Panc1 (cell line): ENCODE measurements at regions not wholly inside any gene's neighbourhood (a gene's known extent, or its start where the extent isn't known, plus 50 kb on each side); places are given as distances from the start of the nearest gene placed in this dataset.

Experiments used
- ATAC-seq: fragments of 200-7000 bp; cut with Tn5 transposase; 2 replicates; pipeline ENCODE4 v1.9.1; 2020; ENCODE audit warnings: mild to moderate bottlenecking, moderate library complexity
- BruUV-seq: library from RNA; stranded (reverse); fragments of 400-500 nt; replicated peaks from 2 replicates; lab custom pipeline; 2021; lab: Mats Ljungman, UMichigan
- CTCF ChIA-PET: fragments of 300-600 bp; sonication (Branson Sonifier 250); formaldehyde crosslinking; loops from one replicate; lab custom pipeline; 2022; ENCODE audit warnings: antibody characterized with exemption; lab: Charles Lee
- POLR2A ChIA-PET: fragments of 300-600 bp; sonication (Branson Sonifier 250); formaldehyde crosslinking; loops from one replicate; lab custom pipeline; 2022; ENCODE audit warnings: antibody characterized with exemption; lab: Charles Lee
- DNase-seq: peaks from one replicate; pipeline ENCODE4 v3.0.0-alpha.2; 2010; ENCODE audit warnings: low read depth, low spot score
- H3K27ac ChIP-seq: 2 replicates; pipeline ENCODE4 v1.5.1; 2011; ENCODE audit warnings: mild to moderate bottlenecking, low read length, inconsistent platforms
- H3K27me3 ChIP-seq: fragments of 200-500 bp; sonication (Bioruptor generic); 2 replicates; pipeline ENCODE4 v1.6.0; 2014; ENCODE audit warnings: low read length, inconsistent platforms; ENCODE audit not compliant: control insufficient read depth, insufficient read depth
- H3K36me3 ChIP-seq: fragments of 200-500 bp; sonication (Bioruptor generic); 2 replicates; pipeline ENCODE4 v1.5.1; 2014; ENCODE audit warnings: inconsistent platforms, mild to moderate bottlenecking, low read length, moderate library complexity; ENCODE audit not compliant: control insufficient read depth, insufficient read depth
- H3K4me1 ChIP-seq: 2 replicates; pipeline ENCODE4 v1.5.1; 2011; ENCODE audit warnings: inconsistent platforms, mild to moderate bottlenecking, low read length, moderate library complexity; ENCODE audit not compliant: control insufficient read depth, insufficient read depth
- H3K4me3 ChIP-seq, 2 experiments: 2 replicates each; pipeline ENCODE4 v1.5.1; 2011 to 2012; ENCODE audit warnings: low read depth in 2 of 2, low read length in 2 of 2, mild to moderate bottlenecking in 2 of 2, inconsistent platforms in 1 of 2, moderate library complexity in 1 of 2
- H3K9me3 ChIP-seq: fragments of 200-500 bp; sonication (Bioruptor generic); 2 replicates; pipeline ENCODE4 v1.5.1; 2014; ENCODE audit warnings: low read depth, mild to moderate bottlenecking, inconsistent platforms, low read length, moderate library complexity; ENCODE audit not compliant: control insufficient read depth, insufficient read depth
- CTCF ChIP-seq: fragments of 450-650 bp; IDR thresholded peaks from 2 replicates; pipeline ENCODE4 v1.5.1; 2017; ENCODE audit warnings: mild to moderate bottlenecking
- POLR2AphosphoS5 ChIP-seq: IDR thresholded peaks from 2 replicates; pipeline ENCODE4 v1.6.1; 2012; ENCODE audit warnings: mild to moderate bottlenecking, low read depth, low read length, moderate library complexity
- REST ChIP-seq, 2 experiments: IDR thresholded peaks; 2 replicates each; pipeline ENCODE4 v1.6.1; 2011 to 2012; ENCODE audit warnings: low read depth in 2 of 2, control low read depth in 1 of 2, low read length in 1 of 2, mild to moderate bottlenecking in 1 of 2, moderate library complexity in 1 of 2; ENCODE audit not compliant: insufficient read depth in 1 of 2
- SIN3A ChIP-seq: IDR thresholded peaks from 2 replicates; pipeline ENCODE4 v1.6.1; 2012; ENCODE audit warnings: low read depth, mild to moderate bottlenecking, low read length, moderate library complexity, borderline replicate concordance; ENCODE audit not compliant: insufficient read depth
- TCF7L2 ChIP-seq: IDR thresholded peaks from 2 replicates; pipeline ENCODE4 v1.6.1; 2011; ENCODE audit warnings: mild to moderate bottlenecking, low read depth, low read length, inconsistent platforms
- in situ Hi-C: cut with HindIII; loops from 2 replicates; pipeline ENCODE4 v1.10.0; 2016; ENCODE audit warnings: low sequenced_read_pairs, low pct_unique_long_range_greater_than_20kb
- intact Hi-C: fragments of 100-400 bp; cut with micrococcal nuclease; formaldehyde crosslinking; loops from one replicate; pipeline ENCODE4 v1.10.0; 2022; ENCODE audit not compliant: unreplicated experiment

GRCh38 chr9:34863426-34863825, 94.7 kb upstream of the PHF24 start:
- intact Hi-C loops, result no loop called here
- in situ Hi-C loops, result no loop called here
- ChIA-PET POLR2A (no interaction called here), CTCF (no interaction called here)
- ATAC-seq (no peak), DNase-seq (no peak)
- H3K27ac ChIP-seq, result no peak overlapping the region
- TF ChIP-seq POLR2AphosphoS5 (no peak), TCF7L2 (no peak), REST (IDR thresholded peaks at IDR 0.05; ENCODE audit: insufficient read depth in 1 of 2, low read depth in 2 of 2, low read length in 1 of 2) (no peak)
- no peaks in the 10 kb centered on the region for H3K9me3 ChIP-seq
- no peak overlapping the region for H3K4me3 ChIP-seq
- peaks cover 9% of the 10 kb centered on the region for H3K27me3 ChIP-seq
- no peaks in the 10 kb centered on the region for H3K4me1 ChIP-seq
- no TSS peak for BruUV-seq
- H3K36me3 ChIP-seq, result no peaks in the 10 kb centered on the region

GRCh38 chr9:34862836-34863235, 95.2 kb upstream of the PHF24 start:
- H3K4me3 ChIP-seq, result no peak overlapping the region
- ChIA-PET POLR2A (no interaction called here), CTCF (no interaction called here)
- intact Hi-C loops (no loop called here), in situ Hi-C loops (no loop called here)
- H3K4me1 ChIP-seq, result no peaks in the 10 kb centered on the region
- H3K27me3 ChIP-seq, result peaks cover 9% of the 10 kb centered on the region
- DNase-seq (no peak), ATAC-seq (no peak)
- no TSS peak for BruUV-seq
- no peak for TF ChIP-seq CTCF
- no peak for TF ChIP-seq SIN3A
- TF ChIP-seq TCF7L2, result no peak
- no peak for TF ChIP-seq REST (IDR thresholded peaks at IDR 0.05; ENCODE audit: insufficient read depth in 1 of 2, low read depth in 2 of 2, low read length in 1 of 2)
- TF ChIP-seq POLR2AphosphoS5, result no peak
- H3K9me3 ChIP-seq, result no peaks in the 10 kb centered on the region
- no peaks in the 10 kb centered on the region for H3K36me3 ChIP-seq
- H3K27ac ChIP-seq, result no peak overlapping the region
